ENCODE measurements at regions not wholly inside any gene's neighbourhood (a gene's known extent, or its start where the extent isn't known, plus 50 kb on each side); places are given as distances from the start of the nearest gene placed in this dataset.

DNA sequence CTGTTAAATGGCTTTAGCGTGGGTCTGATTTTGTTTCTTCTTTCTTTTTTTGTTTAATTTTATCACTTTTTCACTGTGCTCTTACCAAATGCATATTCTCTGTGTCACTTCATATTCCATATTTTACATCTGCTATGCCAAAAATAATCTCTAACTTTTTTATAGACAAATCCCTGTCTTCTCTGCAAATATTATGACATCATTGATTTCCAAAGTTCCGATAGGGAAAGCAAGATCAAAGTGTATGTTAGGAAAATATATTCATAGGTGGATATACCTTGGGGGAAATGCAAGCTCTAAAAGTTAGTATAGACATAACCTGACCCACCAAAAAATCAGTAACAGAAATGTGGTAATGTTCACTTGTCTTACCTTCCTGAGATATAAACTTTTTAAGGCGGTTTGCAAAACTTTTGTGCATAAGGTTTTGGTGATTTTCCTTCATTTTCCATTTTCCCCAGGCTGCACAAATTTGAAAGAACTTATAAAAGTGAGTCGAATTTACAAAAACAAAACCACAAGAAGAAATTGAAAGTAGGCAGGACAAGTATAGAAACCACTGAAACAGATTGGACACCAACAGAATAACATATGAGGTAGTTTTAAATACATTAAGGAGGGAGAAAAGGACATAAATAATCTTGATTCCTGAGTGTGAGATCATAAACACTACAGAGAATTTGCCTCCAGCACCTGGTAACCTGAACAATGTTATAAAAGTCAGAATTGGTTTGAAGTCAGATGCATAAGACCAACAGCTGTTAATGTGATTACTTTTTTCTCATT lies 63.1 kb upstream of the TFEC start:
- 80 to 87% (median 83%) methylated on average over 4 of the region's 4 CpGs for WGBS, 3 donors
- Histone ChIP-seq H3K4me1 (no peaks in the 10 kb centered on the region), H3K4me3 (no peak overlapping the region), H3K27me3 (ENCODE audit: insufficient read depth in 3 of 3, low read length in 2 of 3) (no peaks in the 10 kb centered on the region), H3K36me3 (ENCODE audit: insufficient read depth in 1 of 2, low read depth in 1 of 2) (no peaks in the 10 kb centered on the region), H3K27ac (no peak overlapping the region), H3K9me3 (no peaks in the 10 kb centered on the region)
- TF ChIP-seq, protein P1, sequence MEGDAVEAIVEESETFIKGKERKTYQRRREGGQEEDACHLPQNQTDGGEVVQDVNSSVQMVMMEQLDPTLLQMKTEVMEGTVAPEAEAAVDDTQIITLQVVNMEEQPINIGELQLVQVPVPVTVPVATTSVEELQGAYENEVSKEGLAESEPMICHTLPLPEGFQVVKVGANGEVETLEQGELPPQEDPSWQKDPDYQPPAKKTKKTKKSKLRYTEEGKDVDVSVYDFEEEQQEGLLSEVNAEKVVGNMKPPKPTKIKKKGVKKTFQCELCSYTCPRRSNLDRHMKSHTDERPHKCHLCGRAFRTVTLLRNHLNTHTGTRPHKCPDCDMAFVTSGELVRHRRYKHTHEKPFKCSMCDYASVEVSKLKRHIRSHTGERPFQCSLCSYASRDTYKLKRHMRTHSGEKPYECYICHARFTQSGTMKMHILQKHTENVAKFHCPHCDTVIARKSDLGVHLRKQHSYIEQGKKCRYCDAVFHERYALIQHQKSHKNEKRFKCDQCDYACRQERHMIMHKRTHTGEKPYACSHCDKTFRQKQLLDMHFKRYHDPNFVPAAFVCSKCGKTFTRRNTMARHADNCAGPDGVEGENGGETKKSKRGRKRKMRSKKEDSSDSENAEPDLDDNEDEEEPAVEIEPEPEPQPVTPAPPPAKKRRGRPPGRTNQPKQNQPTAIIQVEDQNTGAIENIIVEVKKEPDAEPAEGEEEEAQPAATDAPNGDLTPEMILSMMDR (IDR thresholded peaks at IDR 0.05) = no peak
- intact Hi-C loops (cut with DNase I) = no loop called here
- DNase-seq (no peak), ATAC-seq (no peak)

DNA sequence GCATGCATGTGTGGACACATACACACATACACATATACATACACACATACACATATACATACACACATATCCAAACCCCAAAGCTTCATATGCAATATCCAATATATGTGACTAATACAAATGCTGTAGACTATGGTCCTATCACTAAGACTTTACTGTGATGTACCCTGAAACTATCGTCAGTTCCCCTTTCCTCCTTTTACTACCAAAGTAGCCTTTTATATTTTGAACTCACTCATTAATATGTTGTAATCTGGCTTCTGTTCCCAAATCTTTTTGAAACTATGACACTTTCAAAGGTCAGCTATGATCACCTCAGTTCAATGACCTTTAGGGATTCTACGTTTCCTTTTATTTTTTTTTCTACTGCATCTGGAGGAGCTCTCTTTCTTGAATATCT lies 64.8 kb upstream of the TFEC start:
- TF ChIP-seq, protein P1 (IDR thresholded peaks at IDR 0.05) = no peak
- Histone ChIP-seq H3K4me3 (no peak overlapping the region), H3K27ac (no peak overlapping the region), H3K9me3 (no peaks in the 10 kb centered on the region), H3K4me1 (no peaks in the 10 kb centered on the region), H3K36me3 (ENCODE audit: insufficient read depth in 1 of 2, low read depth in 1 of 2) (no peaks in the 10 kb centered on the region), H3K27me3 (ENCODE audit: insufficient read depth in 3 of 3, low read length in 2 of 3) (no peaks in the 10 kb centered on the region)
- DNase-seq (no peak), ATAC-seq (no peak)
- intact Hi-C loops (cut with DNase I) = no loop called here
- 78 to 86% (median 81%) methylated on average over 2 of the region's 2 CpGs for WGBS, 3 donors

DNA sequence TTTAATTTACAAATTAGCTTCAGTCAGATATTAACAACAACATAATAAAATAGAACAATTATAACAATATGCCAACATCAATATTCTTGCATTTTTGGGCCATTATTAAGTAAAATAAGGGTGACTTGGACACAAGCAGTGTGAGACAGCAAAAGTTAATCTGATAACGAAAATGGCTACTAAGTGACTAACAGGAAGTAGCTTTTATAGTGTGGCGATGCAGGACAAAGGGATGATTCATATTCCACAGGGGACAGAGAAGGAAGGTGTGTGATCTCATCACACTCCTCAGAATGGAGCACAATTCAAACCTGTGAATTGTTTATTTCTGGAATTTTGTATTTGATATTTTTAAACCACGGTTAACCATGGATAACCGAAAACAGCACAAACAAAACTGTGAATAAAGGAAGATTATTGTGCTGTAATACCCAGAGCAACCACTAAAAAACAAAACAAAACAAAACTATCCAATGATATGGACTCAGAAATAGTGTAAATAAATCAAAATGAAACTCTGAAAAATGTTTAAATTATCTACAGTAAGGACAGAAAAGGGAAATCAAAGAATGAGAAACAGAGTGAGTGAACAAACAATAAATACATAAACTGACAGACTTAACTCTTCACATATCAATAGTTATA lies 66.9 kb upstream of the TFEC start:
- H3K4me3 ChIP-seq = no peak overlapping the region
- no peak for ATAC-seq
- no peaks in the 10 kb centered on the region for H3K36me3 ChIP-seq (ENCODE audit: insufficient read depth in 1 of 2, low read depth in 1 of 2)
- WGBS, 3 donors = 57 to 71% (median 60%) methylated on average over 4 of the region's 4 CpGs
- no peak overlapping the region for H3K27ac ChIP-seq
- no peaks in the 10 kb centered on the region for H3K27me3 ChIP-seq (ENCODE audit: insufficient read depth in 3 of 3, low read length in 2 of 3)
- no peaks in the 10 kb centered on the region for H3K9me3 ChIP-seq
- no peaks in the 10 kb centered on the region for H3K4me1 ChIP-seq
- intact Hi-C loops (cut with DNase I) = no loop called here
- DNase-seq = no peak
- TF ChIP-seq, protein P1 (IDR thresholded peaks at IDR 0.05) = no peak

DNA sequence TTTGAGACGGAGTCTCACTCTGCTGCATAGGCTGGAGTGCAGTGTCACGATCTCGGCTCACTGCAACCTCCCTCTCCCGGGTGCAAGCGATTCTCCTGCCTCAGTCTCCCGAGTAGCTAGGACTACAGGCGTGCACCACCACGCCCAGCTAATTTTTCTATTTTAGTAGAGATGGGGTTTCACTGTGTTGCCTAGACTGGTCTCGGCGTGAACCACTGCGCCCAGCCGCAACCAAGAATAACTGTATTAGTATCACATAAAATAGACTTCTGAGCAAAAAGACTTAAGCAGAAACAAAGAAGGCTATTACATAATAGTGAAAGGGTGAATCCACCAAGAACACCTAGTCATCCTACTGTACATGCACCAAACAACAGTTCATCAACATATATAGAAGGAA lies 67.6 kb upstream of the TFEC start:
- DNase-seq (no peak), ATAC-seq (no peak)
- Histone ChIP-seq H3K9me3 (no peaks in the 10 kb centered on the region), H3K36me3 (ENCODE audit: insufficient read depth in 1 of 2, low read depth in 1 of 2) (no peaks in the 10 kb centered on the region), H3K27me3 (ENCODE audit: insufficient read depth in 3 of 3, low read length in 2 of 3) (no peaks in the 10 kb centered on the region), H3K4me3 (no peak overlapping the region), H3K4me1 (no peaks in the 10 kb centered on the region), H3K27ac (no peak overlapping the region)
- 97% methylated on average over 12 of the region's 12 CpGs for WGBS, 3 donors
- intact Hi-C loops (cut with DNase I) = no loop called here
- TF ChIP-seq, protein P1 (IDR thresholded peaks at IDR 0.05) = no peak
